ENCODE measurements at regions not wholly inside any gene's neighbourhood (a gene's known extent, or its start where the extent isn't known, plus 50 kb on each side); places are given as distances from the start of the nearest gene placed in this dataset.
A peak's percentile ranks its signal among the peaks of the same experiment; 100 is the strongest.

- Histone ChIP-seq H3K9ac (ENCODE audit: low read length) (no peak overlapping the region), H3K27me3 (replicated peaks; ENCODE audit: control insufficient read depth, insufficient read depth, low read length) (no peaks in the 10 kb centered on the region), H3K4me3 (ENCODE audit: low read length) (no peak overlapping the region), H3K4me1 (ENCODE audit: control insufficient read depth, insufficient read depth, low read length) (peaks cover 5% of the 10 kb centered on the region), H3K36me3 (ENCODE audit: control insufficient read depth, insufficient read depth, low read length, severe bottlenecking) (no peaks in the 10 kb centered on the region), H3K9me3 (ENCODE audit: control insufficient read depth, low read length) (no peaks in the 10 kb centered on the region)
- no peak for DNase-seq (ENCODE audit: low read depth)
Observed at GRCh38 chr6:137952247-137952646, 85.2 kb downstream of the TNFAIP3 start.

DNA sequence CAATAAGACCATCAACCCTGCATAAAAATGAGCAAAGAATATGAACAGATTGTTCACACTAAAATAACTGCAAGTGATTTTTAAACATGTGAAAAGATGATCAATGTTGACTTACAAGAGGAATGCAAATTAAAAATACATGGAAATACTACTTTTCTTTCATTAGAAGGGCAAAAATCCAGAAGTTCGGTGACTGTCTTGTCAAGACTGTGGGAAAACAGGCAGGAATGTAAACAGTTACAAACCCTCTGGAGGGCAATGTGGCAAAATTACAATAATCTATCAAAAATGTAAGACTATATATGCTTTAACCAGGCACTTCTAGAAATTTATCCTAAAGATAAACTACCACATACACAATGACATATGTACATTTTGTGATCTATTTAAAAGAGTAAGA, 86.7 kb downstream of the TNFAIP3 start:
- no peak for DNase-seq (ENCODE audit: low read depth)
- no peaks in the 10 kb centered on the region for H3K27me3 ChIP-seq (replicated peaks; ENCODE audit: control insufficient read depth, insufficient read depth, low read length)
- H3K4me3 ChIP-seq (ENCODE audit: low read length): no peak overlapping the region
- H3K36me3 ChIP-seq (ENCODE audit: control insufficient read depth, insufficient read depth, low read length, severe bottlenecking): no peaks in the 10 kb centered on the region
- no peaks in the 10 kb centered on the region for H3K9me3 ChIP-seq (ENCODE audit: control insufficient read depth, low read length)
- peaks cover 5% of the 10 kb centered on the region for H3K4me1 ChIP-seq (ENCODE audit: control insufficient read depth, insufficient read depth, low read length)
- no peak overlapping the region for H3K9ac ChIP-seq (ENCODE audit: low read length)

DNA sequence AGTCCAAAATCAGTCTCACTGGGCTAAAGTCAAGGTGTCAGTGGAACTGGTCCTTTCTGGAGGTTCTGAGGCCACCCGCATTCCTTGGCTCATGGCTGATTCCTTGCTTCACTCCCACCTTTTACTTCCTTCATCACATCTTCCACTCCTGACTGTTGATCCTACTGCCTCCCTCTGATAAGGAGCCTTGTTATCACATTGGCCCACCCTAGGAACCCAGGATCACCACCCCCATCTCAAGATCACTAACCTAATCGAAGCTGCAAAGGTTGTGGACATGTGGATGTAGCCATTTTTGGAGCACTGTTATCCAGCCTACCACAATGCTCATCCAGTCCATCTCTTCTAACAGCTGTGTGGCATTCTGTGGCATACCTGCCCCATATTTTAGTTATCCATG, 87.2 kb downstream of the TNFAIP3 start:
- Histone ChIP-seq H3K36me3 (ENCODE audit: control insufficient read depth, insufficient read depth, low read length, severe bottlenecking) (no peaks in the 10 kb centered on the region), H3K27me3 (replicated peaks; ENCODE audit: control insufficient read depth, insufficient read depth, low read length) (no peaks in the 10 kb centered on the region), H3K4me3 (ENCODE audit: low read length) (no peak overlapping the region), H3K4me1 (ENCODE audit: control insufficient read depth, insufficient read depth, low read length) (peaks cover 5% of the 10 kb centered on the region), H3K9me3 (ENCODE audit: control insufficient read depth, low read length) (no peaks in the 10 kb centered on the region), H3K9ac (ENCODE audit: low read length) (no peak overlapping the region)
- DNase-seq (ENCODE audit: low read depth): no peak

DNA sequence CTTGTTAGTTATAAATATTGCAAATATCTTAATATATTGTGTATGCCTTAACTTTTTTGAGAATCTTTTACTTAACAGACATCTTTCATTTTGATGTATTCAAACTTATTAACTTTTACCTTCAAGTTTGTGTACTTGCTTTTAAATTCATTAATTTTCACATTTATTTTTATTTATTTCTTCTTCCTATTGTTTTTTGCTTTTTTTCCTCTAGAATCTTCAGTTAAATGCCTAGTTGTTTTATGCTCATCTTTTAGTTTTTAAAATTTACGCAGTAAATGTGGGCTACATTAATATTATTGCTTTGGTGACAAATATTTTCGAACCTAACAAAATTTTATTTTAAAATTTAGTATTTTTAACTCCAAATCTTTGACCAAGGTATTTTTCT, 89.0 kb downstream of the TNFAIP3 start:
- DNase-seq (ENCODE audit: low read depth): no peak
- Histone ChIP-seq H3K27me3 (replicated peaks; ENCODE audit: control insufficient read depth, insufficient read depth, low read length) (no peaks in the 10 kb centered on the region), H3K9ac (ENCODE audit: low read length) (no peak overlapping the region), H3K4me1 (ENCODE audit: control insufficient read depth, insufficient read depth, low read length) (peaks cover 6% of the 10 kb centered on the region), H3K36me3 (ENCODE audit: control insufficient read depth, insufficient read depth, low read length, severe bottlenecking) (no peaks in the 10 kb centered on the region), H3K9me3 (ENCODE audit: control insufficient read depth, low read length) (no peaks in the 10 kb centered on the region), H3K4me3 (ENCODE audit: low read length) (no peak overlapping the region)

DNA sequence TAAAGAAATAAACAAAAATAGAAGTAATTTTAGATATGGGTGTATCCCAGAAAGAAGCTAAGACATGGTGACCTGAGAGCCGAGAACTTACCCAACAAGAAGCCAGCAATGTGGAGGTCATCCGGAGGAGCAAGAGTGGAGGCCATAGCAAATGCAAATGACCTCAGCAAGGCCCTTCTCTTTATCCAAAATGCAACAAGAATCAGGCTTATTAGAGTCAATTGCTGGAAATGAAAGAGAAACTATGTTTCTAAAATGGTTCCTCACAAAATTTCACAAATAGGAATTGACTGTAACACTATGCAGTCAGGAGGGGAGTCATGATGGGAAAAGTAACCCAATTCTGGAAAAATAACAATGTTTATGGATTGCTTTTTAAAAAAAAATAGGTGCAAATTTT, 90.4 kb downstream of the TNFAIP3 start:
- Histone ChIP-seq H3K27me3 (replicated peaks; ENCODE audit: control insufficient read depth, insufficient read depth, low read length) (no peaks in the 10 kb centered on the region), H3K9ac (ENCODE audit: low read length) (no peak overlapping the region), H3K9me3 (ENCODE audit: control insufficient read depth, low read length) (no peaks in the 10 kb centered on the region), H3K36me3 (ENCODE audit: control insufficient read depth, insufficient read depth, low read length, severe bottlenecking) (no peaks in the 10 kb centered on the region), H3K4me1 (ENCODE audit: control insufficient read depth, insufficient read depth, low read length) (peaks cover 17% of the 10 kb centered on the region), H3K4me3 (ENCODE audit: low read length) (no peak overlapping the region)
- no peak for DNase-seq (ENCODE audit: low read depth)

- Histone ChIP-seq H3K9ac (ENCODE audit: low read length) (no peak overlapping the region), H3K9me3 (ENCODE audit: control insufficient read depth, low read length) (no peaks in the 10 kb centered on the region), H3K36me3 (ENCODE audit: control insufficient read depth, insufficient read depth, low read length, severe bottlenecking) (no peaks in the 10 kb centered on the region), H3K27me3 (replicated peaks; ENCODE audit: control insufficient read depth, insufficient read depth, low read length) (no peaks in the 10 kb centered on the region), H3K4me1 (ENCODE audit: control insufficient read depth, insufficient read depth, low read length) (peaks cover 17% of the 10 kb centered on the region), H3K4me3 (ENCODE audit: low read length) (no peak overlapping the region)
- no peak for DNase-seq (ENCODE audit: low read depth)
Observed at GRCh38 chr6:137958811-137959565, 91.9 kb downstream of the TNFAIP3 start.

GRCh38 chr6:137962725-137963124, 95.7 kb downstream of the TNFAIP3 start:
- no peak for DNase-seq (ENCODE audit: low read depth)
- Histone ChIP-seq H3K27me3 (replicated peaks; ENCODE audit: control insufficient read depth, insufficient read depth, low read length) (no peaks in the 10 kb centered on the region), H3K36me3 (ENCODE audit: control insufficient read depth, insufficient read depth, low read length, severe bottlenecking) (no peaks in the 10 kb centered on the region), H3K4me1 (ENCODE audit: control insufficient read depth, insufficient read depth, low read length) (peaks cover 15% of the 10 kb centered on the region), H3K9me3 (ENCODE audit: control insufficient read depth, low read length) (no peaks in the 10 kb centered on the region), H3K9ac (ENCODE audit: low read length) (no peak overlapping the region), H3K4me3 (ENCODE audit: low read length) (no peak overlapping the region)

- Histone ChIP-seq H3K4me3 (ENCODE audit: low read length) (no peak overlapping the region), H3K4me1 (ENCODE audit: control insufficient read depth, insufficient read depth, low read length) (peaks cover 35% of the 10 kb centered on the region), H3K36me3 (ENCODE audit: control insufficient read depth, insufficient read depth, low read length, severe bottlenecking) (no peaks in the 10 kb centered on the region), H3K9me3 (ENCODE audit: control insufficient read depth, low read length) (no peaks in the 10 kb centered on the region), H3K27me3 (replicated peaks; ENCODE audit: control insufficient read depth, insufficient read depth, low read length) (no peaks in the 10 kb centered on the region), H3K9ac (ENCODE audit: low read length) (no peak overlapping the region)
- no peak for DNase-seq (ENCODE audit: low read depth)
Observed at GRCh38 chr6:137964876-137965275, 97.8 kb downstream of the TNFAIP3 start.

- DNase-seq (ENCODE audit: low read depth): peak; percentile 80
- H3K9ac ChIP-seq (ENCODE audit: low read length): peak overlapping the region; percentile 69
- H3K9me3 ChIP-seq (ENCODE audit: control insufficient read depth, low read length): no peaks in the 10 kb centered on the region
- H3K27me3 ChIP-seq (replicated peaks; ENCODE audit: control insufficient read depth, insufficient read depth, low read length): no peaks in the 10 kb centered on the region
- H3K36me3 ChIP-seq (ENCODE audit: control insufficient read depth, insufficient read depth, low read length, severe bottlenecking): no peaks in the 10 kb centered on the region
- H3K4me1 ChIP-seq (ENCODE audit: control insufficient read depth, insufficient read depth, low read length): peaks cover 27% of the 10 kb centered on the region
- H3K4me3 ChIP-seq (ENCODE audit: low read length): peak overlapping the region; percentile 47
Observed at GRCh38 chr6:137967689-137968454, 100.8 kb downstream of the TNFAIP3 start.

GRCh38 chr6:137968455-137968804, 101.4 kb downstream of the TNFAIP3 start:
- no peaks in the 10 kb centered on the region for H3K9me3 ChIP-seq (ENCODE audit: control insufficient read depth, low read length)
- no peaks in the 10 kb centered on the region for H3K27me3 ChIP-seq (replicated peaks; ENCODE audit: control insufficient read depth, insufficient read depth, low read length)
- no peak for DNase-seq (ENCODE audit: low read depth)
- H3K36me3 ChIP-seq (ENCODE audit: control insufficient read depth, insufficient read depth, low read length, severe bottlenecking): no peaks in the 10 kb centered on the region
- H3K9ac ChIP-seq (ENCODE audit: low read length): peak overlapping the region; percentile 69
- peak overlapping the region; percentile 47 for H3K4me3 ChIP-seq (ENCODE audit: low read length)
- H3K4me1 ChIP-seq (ENCODE audit: control insufficient read depth, insufficient read depth, low read length): peaks cover 29% of the 10 kb centered on the region

GRCh38 chr6:137968901-137969300, 101.8 kb downstream of the TNFAIP3 start:
- peak; percentile 26 for DNase-seq (ENCODE audit: low read depth)
- Histone ChIP-seq H3K36me3 (ENCODE audit: control insufficient read depth, insufficient read depth, low read length, severe bottlenecking) (no peaks in the 10 kb centered on the region), H3K9me3 (ENCODE audit: control insufficient read depth, low read length) (no peaks in the 10 kb centered on the region), H3K4me1 (ENCODE audit: control insufficient read depth, insufficient read depth, low read length) (peaks cover 34% of the 10 kb centered on the region), H3K9ac (ENCODE audit: low read length) (peak overlapping the region; percentile 69), H3K4me3 (ENCODE audit: low read length) (no peak overlapping the region), H3K27me3 (replicated peaks; ENCODE audit: control insufficient read depth, insufficient read depth, low read length) (no peaks in the 10 kb centered on the region)

All from adipocyte (in vitro differentiated cells).